B cell (primary cell): ENCODE measurements at regions not wholly inside any gene's neighbourhood (a gene's known extent, or its start where the extent isn't known, plus 50 kb on each side); places are given as distances from the start of the nearest gene placed in this dataset.

ENCODE experiments used
- ATAC-seq: fragments of 200-7000 bp; cut with Tn5 transposase; one replicate; pipeline ENCODE4 v1.10.0; 2021; ENCODE audit warnings: low read depth, mild to moderate bottlenecking, moderate number of reproducible peaks, moderate library complexity
- CTCF ChIA-PET: fragments of 350-600 bp; sonication (Branson Sonifier 250); formaldehyde crosslinking; loops from one replicate; lab custom pipeline; 2021; ENCODE audit warnings: antibody characterized with exemption, inconsistent platforms; lab: Charles Lee
- POLR2A ChIA-PET: fragments of 350-600 bp; sonication (Branson Sonifier 250); formaldehyde crosslinking; loops from one replicate; lab custom pipeline; 2021; ENCODE audit warnings: antibody characterized with exemption; lab: Charles Lee
- DNase-seq: peaks from one replicate; pipeline ENCODE4 v3.0.0; 2013
- H2AFZ ChIP-seq: 2 replicates; pipeline ENCODE4 v1.6.1; 2012; ENCODE audit warnings: mild to moderate bottlenecking, low read depth, low read length; ENCODE audit not compliant: insufficient read depth, poor library complexity, severe bottlenecking
- H3K27ac ChIP-seq, 2 donors: 1 replicate in 1 of 2; 2 replicates in 1 of 2; pipeline ENCODE4 v1.5.1; 2012 to 2013; ENCODE audit warnings: low read length in 2 of 2, mild to moderate bottlenecking in 2 of 2, moderate library complexity in 1 of 2
- H3K27me3 ChIP-seq, 4 experiments: fragments of 200-600 bp in 1 of 4; sonication (generic) in 1 of 4; replicated peaks in 1 of 4; 1 replicate in 2 of 4; 2 replicates in 2 of 4; pipeline versions ENCODE4 v1.6.1 to v1.7.0; 2013 to 2016; ENCODE audit warnings: low read length in 3 of 4, mild to moderate bottlenecking in 2 of 4, mixed read lengths in 1 of 4, moderate library complexity in 1 of 4; ENCODE audit not compliant: insufficient read depth in 4 of 4, control insufficient read depth in 3 of 4; ENCODE audit errors: control extremely low read depth in 1 of 4
- H3K36me3 ChIP-seq, 2 experiments: replicated peaks in 1 of 2; 1 replicate in 1 of 2; 2 replicates in 1 of 2; pipeline versions ENCODE4 v1.6.1 to v1.7.1; 2013; ENCODE audit warnings: low read length in 1 of 2; ENCODE audit not compliant: insufficient read depth in 2 of 2, control insufficient read depth in 1 of 2; ENCODE audit errors: control extremely low read depth in 1 of 2, extremely low read depth in 1 of 2
- H3K4me1 ChIP-seq, 2 donors: fragments of 200-600 bp in 1 of 2; sonication (generic) in 1 of 2; 1 replicate in 1 of 2; 2 replicates in 1 of 2; pipeline versions ENCODE4 v1.5.1 to v1.6.1; 2013 to 2017; ENCODE audit warnings: low read length in 2 of 2; ENCODE audit not compliant: control insufficient read depth in 2 of 2, insufficient read depth in 2 of 2
- H3K4me2 ChIP-seq: replicated peaks from 2 replicates; pipeline ENCODE3; 2012; ENCODE audit warnings: mild to moderate bottlenecking, low read depth, low read length; ENCODE audit not compliant: poor library complexity, severe bottlenecking
- H3K4me3 ChIP-seq, 5 experiments: fragments of 200-600 bp in 1 of 5; sonication (generic) in 1 of 5; 1 replicate in 3 of 5; 2 replicates in 2 of 5; pipeline versions ENCODE4 v1.5.1 to v1.7.0; 2011 to 2016; ENCODE audit warnings: low read length in 4 of 5, mild to moderate bottlenecking in 4 of 5, low read depth in 2 of 5, control low read depth in 1 of 5, moderate library complexity in 1 of 5; ENCODE audit not compliant: insufficient read depth in 1 of 5; ENCODE audit errors: control extremely low read depth in 1 of 5, extremely low read depth in 1 of 5
- H3K79me2 ChIP-seq: fragments of 200-600 bp; sonication (generic); one replicate; pipeline ENCODE4 v1.6.0; 2016; ENCODE audit warnings: low read length; ENCODE audit not compliant: control insufficient read depth, insufficient read depth
- H3K9ac ChIP-seq: fragments of 200-600 bp; sonication (generic); 2 replicates; pipeline ENCODE4 v1.6.1; 2017; ENCODE audit warnings: mild to moderate bottlenecking, low read length, moderate library complexity
- H3K9me3 ChIP-seq, 3 donors: one replicate each; pipeline versions ENCODE4 v1.6.1 to v1.7.1; 2013; ENCODE audit warnings: low read length in 2 of 3; ENCODE audit not compliant: control insufficient read depth in 2 of 3, insufficient read depth in 1 of 3; ENCODE audit errors: control extremely low read depth in 1 of 3
- H4K20me1 ChIP-seq: 2 replicates; pipeline ENCODE4 v1.6.0; 2012; ENCODE audit warnings: mild to moderate bottlenecking, low read length; ENCODE audit not compliant: insufficient read depth, control insufficient read depth, poor library complexity, severe bottlenecking
- H3K27ac Mint-ChIP-seq: one replicate; pipeline ENCODE4 v1.8.0; 2021; ENCODE audit warnings: mixed read lengths
- H3K27me3 Mint-ChIP-seq: one replicate; pipeline ENCODE4 v1.8.0; 2021; ENCODE audit warnings: mixed read lengths
- H3K4me1 Mint-ChIP-seq: one replicate; pipeline ENCODE4 v1.8.0; 2021; ENCODE audit warnings: mixed read lengths
- H3K4me3 Mint-ChIP-seq: one replicate; pipeline ENCODE4 v1.8.0; 2021; ENCODE audit warnings: mixed read lengths
- H3K9me3 Mint-ChIP-seq: one replicate; pipeline ENCODE4 v1.8.0; 2022; ENCODE audit warnings: mixed read lengths; ENCODE audit not compliant: insufficient read depth
- CTCF ChIP-seq: fragments of 200-600 bp; IDR thresholded peaks from one replicate; pipeline ENCODE4 v1.8.0; 2022; ENCODE audit warnings: antibody characterized with exemption, mild to moderate bottlenecking
- EZH2 ChIP-seq: IDR thresholded peaks from 2 replicates; pipeline ENCODE4 v1.6.1; 2012; ENCODE audit warnings: borderline replicate concordance, low read depth, mild to moderate bottlenecking, moderate library complexity, low read length; ENCODE audit not compliant: insufficient read depth, poor library complexity, severe bottlenecking
- WGBS: methylation state at CpG from one replicate; pipeline ENCODE4 v1.1.5; 2013; ENCODE audit warnings: missing lambda C conversion rate; ENCODE audit not compliant: insufficient coverage; 5-methylcytosine and 5-hydroxymethylcytosine counted together
- intact Hi-C: fragments of 100-400 bp; cut with micrococcal nuclease; formaldehyde crosslinking; loops from one replicate; pipeline ENCODE4 v1.10.0; 2022

GRCh38 chr13:104326523-104326922 is 1260.3 kb upstream of the SLC10A2 start:
- Histone ChIP-seq H3K27ac (no peak overlapping the region), H3K9me3 (no peaks in the 10 kb centered on the region), H3K4me2 (no peak overlapping the region), H2AFZ (no peak overlapping the region), H3K4me1 (no peaks in the 10 kb centered on the region), H3K9ac (no peak overlapping the region), H3K36me3 (no peaks in the 10 kb centered on the region), H4K20me1 (no peaks in the 10 kb centered on the region), H3K79me2 (no peaks in the 10 kb centered on the region), H3K4me3 (no peak overlapping the region), H3K27me3 (no peaks in the 10 kb centered on the region)
- no peak for DNase-seq
- ChIA-PET POLR2A (no interaction called here), CTCF (no interaction called here)
- WGBS, result 96% methylated on average over 6 of the region's 6 CpGs
- Mint-ChIP-seq H3K27me3 (no peaks in the 10 kb centered on the region), H3K9me3 (peaks cover 2% of the 10 kb centered on the region), H3K4me3 (no peak overlapping the region), H3K27ac (no peak overlapping the region), H3K4me1 (no peaks in the 10 kb centered on the region)
- no peak for ATAC-seq
- TF ChIP-seq EZH2 (no peak), CTCF (no peak)
- intact Hi-C loops, result no loop called here

- ATAC-seq, result no peak
- no peak for DNase-seq
- Histone ChIP-seq H4K20me1 (no peaks in the 10 kb centered on the region), H3K4me3 (no peak overlapping the region), H3K36me3 (no peaks in the 10 kb centered on the region), H3K4me1 (no peaks in the 10 kb centered on the region), H3K79me2 (no peaks in the 10 kb centered on the region), H2AFZ (no peak overlapping the region), H3K27me3 (no peaks in the 10 kb centered on the region), H3K4me2 (no peak overlapping the region), H3K9ac (no peak overlapping the region), H3K27ac (no peak overlapping the region), H3K9me3 (no peaks in the 10 kb centered on the region)
- Mint-ChIP-seq H3K27me3 (no peaks in the 10 kb centered on the region), H3K4me1 (no peaks in the 10 kb centered on the region), H3K4me3 (no peak overlapping the region), H3K27ac (no peak overlapping the region), H3K9me3 (peaks cover 2% of the 10 kb centered on the region)
- CTCF ChIA-PET, result no interaction called here
- POLR2A ChIA-PET, result no interaction called here
- TF ChIP-seq CTCF (no peak), EZH2 (no peak)
- WGBS, result 98% methylated on average over 3 of the region's 5 CpGs
- intact Hi-C loops, result no loop called here
These were observed 1255.5 kb upstream of the SLC10A2 start for GRCh38 chr13:104321756-104322155.
